Suprapubic skin (tissue), 4 donors: ENCODE measurements at regions not wholly inside any gene's neighbourhood (a gene's known extent, or its start where the extent isn't known, plus 50 kb on each side); places are given as distances from the start of the nearest gene placed in this dataset.

Experiments
- DNase-seq, 2 donors: peaks; one replicate each; pipeline ENCODE4 v3.0.0-alpha.2; 2019; ENCODE audit warnings: low spot score in 2 of 2
- H3K27ac ChIP-seq: fragments of 200-600 bp; sonication (generic); one replicate; pipeline ENCODE4 v1.5.1; 2019
- H3K27me3 ChIP-seq: fragments of 200-600 bp; sonication (generic); one replicate; pipeline ENCODE4 v1.5.1; 2019
- H3K36me3 ChIP-seq: fragments of 200-600 bp; sonication (generic); one replicate; pipeline ENCODE4 v1.5.1; 2019
- H3K4me1 ChIP-seq: fragments of 200-600 bp; sonication (generic); one replicate; pipeline ENCODE4 v1.5.1; 2019
- H3K4me3 ChIP-seq: fragments of 200-600 bp; sonication (generic); one replicate; pipeline ENCODE4 v1.5.1; 2019; ENCODE audit warnings: mild to moderate bottlenecking
- H3K9me3 ChIP-seq: fragments of 200-600 bp; sonication (generic); one replicate; pipeline ENCODE4 v1.5.1; 2019
- EP300 ChIP-seq: sonication (generic); formaldehyde crosslinking; IDR thresholded peaks from one replicate; pipeline ENCODE4 v1.6.1; 2017; ENCODE audit warnings: antibody characterized with exemption
- POLR2A ChIP-seq, 2 donors: fragments of 450-650 bp; IDR thresholded peaks; one replicate each; pipeline ENCODE4 v1.6.1; 2017; ENCODE audit warnings: antibody characterized with exemption in 2 of 2, mild to moderate bottlenecking in 2 of 2, moderate library complexity in 2 of 2
- POLR2AphosphoS5 ChIP-seq, 3 donors: sonication (generic); formaldehyde crosslinking; IDR thresholded peaks; one replicate each; pipeline ENCODE4 v1.6.1; 2017; ENCODE audit warnings: antibody characterized with exemption in 3 of 3
- WGBS: methylation state at CpG from one replicate; pipeline ENCODE4 v1.1.5; 2018; 5-methylcytosine and 5-hydroxymethylcytosine counted together
- TF ChIP-seq, protein P1 (sequence below), 2 donors: fragments of 200-600 bp in 1 of 2; fragments of 450-650 bp in 1 of 2; sonication (generic) in 1 of 2; IDR thresholded peaks; one replicate each; pipeline ENCODE4 v1.5.1; 2016 to 2019; ENCODE audit warnings: antibody characterized with exemption in 2 of 2, mild to moderate bottlenecking in 1 of 2, moderate library complexity in 1 of 2

DNA sequence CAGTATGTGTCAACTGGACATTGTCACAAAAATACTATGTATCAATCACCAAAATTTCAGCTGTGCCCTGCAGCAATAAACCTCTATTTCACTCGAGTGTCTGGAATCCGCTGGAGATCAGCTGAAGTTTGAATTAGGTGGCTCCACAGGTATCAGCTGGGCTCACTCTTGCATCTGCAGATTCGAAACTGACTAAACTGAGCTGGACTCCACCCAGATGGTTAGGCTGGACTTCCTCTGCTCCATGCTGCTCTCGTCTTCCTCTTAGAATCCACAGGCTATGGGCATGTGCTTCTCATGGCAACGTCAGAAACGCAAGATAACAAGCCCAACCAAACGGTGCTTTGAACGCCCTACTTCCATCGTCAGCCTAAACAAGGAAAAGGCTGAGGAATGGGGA is 565.3 kb upstream of the ROBO2 start:
- Histone ChIP-seq H3K27me3 (no peaks in the 10 kb centered on the region), H3K4me1 (no peaks in the 10 kb centered on the region), H3K36me3 (no peaks in the 10 kb centered on the region), H3K4me3 (no peak overlapping the region), H3K9me3 (no peaks in the 10 kb centered on the region), H3K27ac (no peak overlapping the region)
- TF ChIP-seq POLR2A (IDR thresholded peaks at IDR 0.05) (no peak), EP300 (no peak), POLR2AphosphoS5 (IDR thresholded peaks at IDR 0.05) (no peak)
- TF ChIP-seq, protein P1, sequence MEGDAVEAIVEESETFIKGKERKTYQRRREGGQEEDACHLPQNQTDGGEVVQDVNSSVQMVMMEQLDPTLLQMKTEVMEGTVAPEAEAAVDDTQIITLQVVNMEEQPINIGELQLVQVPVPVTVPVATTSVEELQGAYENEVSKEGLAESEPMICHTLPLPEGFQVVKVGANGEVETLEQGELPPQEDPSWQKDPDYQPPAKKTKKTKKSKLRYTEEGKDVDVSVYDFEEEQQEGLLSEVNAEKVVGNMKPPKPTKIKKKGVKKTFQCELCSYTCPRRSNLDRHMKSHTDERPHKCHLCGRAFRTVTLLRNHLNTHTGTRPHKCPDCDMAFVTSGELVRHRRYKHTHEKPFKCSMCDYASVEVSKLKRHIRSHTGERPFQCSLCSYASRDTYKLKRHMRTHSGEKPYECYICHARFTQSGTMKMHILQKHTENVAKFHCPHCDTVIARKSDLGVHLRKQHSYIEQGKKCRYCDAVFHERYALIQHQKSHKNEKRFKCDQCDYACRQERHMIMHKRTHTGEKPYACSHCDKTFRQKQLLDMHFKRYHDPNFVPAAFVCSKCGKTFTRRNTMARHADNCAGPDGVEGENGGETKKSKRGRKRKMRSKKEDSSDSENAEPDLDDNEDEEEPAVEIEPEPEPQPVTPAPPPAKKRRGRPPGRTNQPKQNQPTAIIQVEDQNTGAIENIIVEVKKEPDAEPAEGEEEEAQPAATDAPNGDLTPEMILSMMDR (IDR thresholded peaks at IDR 0.05), result no peak
- WGBS, result 81% methylated on average over 9 of the region's 9 CpGs
- no peak for DNase-seq

DNA sequence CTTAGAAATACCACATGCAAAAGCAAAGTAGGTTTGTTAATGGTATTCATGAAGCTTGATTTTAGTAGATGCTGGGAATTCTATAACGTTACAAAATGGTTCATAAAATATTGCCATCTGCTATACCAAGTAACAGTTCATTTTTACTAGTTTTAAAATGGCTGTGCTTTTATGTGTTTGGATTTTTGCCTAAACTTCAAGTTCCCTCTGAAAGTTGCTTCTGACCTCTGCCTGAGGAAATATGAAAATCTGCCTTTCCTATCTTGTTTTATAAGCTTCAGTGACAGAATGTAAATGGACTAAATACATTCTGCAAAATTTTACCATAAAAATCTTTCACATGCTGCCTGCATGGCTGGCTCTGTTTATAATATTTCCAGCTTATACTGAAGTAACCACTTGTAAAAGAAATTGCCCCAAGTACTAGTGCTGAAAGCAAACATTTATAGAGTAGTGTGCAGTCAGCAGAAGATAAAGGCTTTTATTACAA is 560.7 kb upstream of the ROBO2 start:
- TF ChIP-seq POLR2AphosphoS5 (IDR thresholded peaks at IDR 0.05) (no peak), POLR2A (IDR thresholded peaks at IDR 0.05) (no peak), EP300 (no peak)
- TF ChIP-seq, protein P1 (IDR thresholded peaks at IDR 0.05), result no peak
- Histone ChIP-seq H3K27me3 (no peaks in the 10 kb centered on the region), H3K9me3 (no peaks in the 10 kb centered on the region), H3K4me3 (no peak overlapping the region), H3K27ac (no peak overlapping the region), H3K4me1 (no peaks in the 10 kb centered on the region), H3K36me3 (no peaks in the 10 kb centered on the region)
- WGBS, result 31% methylated on average over 1 of the region's 1 CpG
- DNase-seq, result no peak

DNA sequence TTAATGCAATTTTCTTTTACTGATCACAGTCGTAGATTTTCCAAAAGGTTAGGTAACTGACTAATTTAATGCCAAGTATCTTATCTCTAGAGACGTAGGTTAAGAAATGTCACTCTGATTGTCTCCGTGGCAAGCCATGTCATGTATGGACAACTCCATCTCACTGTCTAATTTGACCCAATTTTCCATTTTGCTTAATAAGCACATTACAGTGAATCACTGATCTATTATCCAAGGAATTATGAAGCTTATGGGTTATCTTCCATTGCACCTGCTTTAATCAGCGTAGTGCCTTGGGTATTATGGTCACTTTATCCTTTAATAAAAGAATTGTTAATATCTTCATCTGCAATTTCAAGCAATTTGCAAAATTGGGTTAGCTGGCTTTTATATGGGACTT is 557.4 kb upstream of the ROBO2 start:
- H3K27ac ChIP-seq, result no peak overlapping the region
- H3K4me3 ChIP-seq, result no peak overlapping the region
- no peaks in the 10 kb centered on the region for H3K36me3 ChIP-seq
- no peaks in the 10 kb centered on the region for H3K4me1 ChIP-seq
- 57% methylated on average over 4 of the region's 4 CpGs for WGBS
- no peak for DNase-seq
- no peaks in the 10 kb centered on the region for H3K27me3 ChIP-seq
- no peak for TF ChIP-seq POLR2AphosphoS5 (IDR thresholded peaks at IDR 0.05)
- no peak for TF ChIP-seq EP300
- TF ChIP-seq, protein P1 (IDR thresholded peaks at IDR 0.05), result no peak
- TF ChIP-seq POLR2A (IDR thresholded peaks at IDR 0.05), result no peak
- no peaks in the 10 kb centered on the region for H3K9me3 ChIP-seq

DNA sequence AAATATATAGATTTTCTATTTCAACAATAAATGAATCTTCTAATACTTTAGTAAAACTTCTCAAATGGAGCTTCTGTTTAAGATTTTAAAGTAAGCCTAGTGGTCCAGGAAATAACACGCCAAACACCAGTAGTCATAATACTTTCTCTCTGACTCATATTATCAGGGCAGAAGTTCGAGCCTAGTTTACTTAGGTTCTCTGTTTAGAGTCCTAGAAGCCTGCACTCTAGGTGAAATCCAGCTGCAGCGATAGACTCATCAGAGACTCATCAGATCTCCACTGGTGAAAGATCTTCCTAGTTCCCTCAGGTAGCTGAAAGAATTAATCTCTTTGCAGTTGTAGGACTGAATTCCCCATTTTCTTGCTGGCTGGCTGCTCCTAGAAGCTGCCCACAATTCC is 552.5 kb upstream of the ROBO2 start:
- 82% methylated on average over 3 of the region's 3 CpGs for WGBS
- no peaks in the 10 kb centered on the region for H3K4me1 ChIP-seq
- no peak overlapping the region for H3K4me3 ChIP-seq
- TF ChIP-seq, protein P1 (IDR thresholded peaks at IDR 0.05), result no peak
- no peak for TF ChIP-seq POLR2AphosphoS5 (IDR thresholded peaks at IDR 0.05)
- no peak for TF ChIP-seq EP300
- TF ChIP-seq POLR2A (IDR thresholded peaks at IDR 0.05), result no peak
- no peak for DNase-seq
- no peaks in the 10 kb centered on the region for H3K27me3 ChIP-seq
- H3K27ac ChIP-seq, result no peak overlapping the region
- H3K36me3 ChIP-seq, result no peaks in the 10 kb centered on the region
- peaks cover 8% of the 10 kb centered on the region for H3K9me3 ChIP-seq

DNA sequence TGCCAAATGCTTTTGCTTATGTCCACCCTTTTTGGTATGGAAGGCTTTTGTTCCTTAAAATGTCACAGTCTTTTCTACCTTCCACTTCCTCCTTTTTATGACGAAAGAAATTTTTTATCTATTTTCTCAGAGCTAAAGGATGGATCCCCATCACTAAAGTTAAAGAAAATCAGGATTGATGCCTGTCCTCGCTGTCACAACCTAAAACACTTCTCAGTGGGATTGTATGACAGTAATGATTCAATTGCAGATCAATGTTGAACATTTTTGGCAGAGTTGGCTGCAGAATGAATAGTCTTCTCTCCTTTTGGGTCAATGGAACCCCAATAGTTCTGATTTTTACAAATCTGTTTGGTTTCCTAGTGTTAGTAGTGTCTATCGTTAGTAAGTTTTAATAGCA is 549.8 kb upstream of the ROBO2 start:
- Histone ChIP-seq H3K9me3 (peaks cover 8% of the 10 kb centered on the region), H3K4me3 (no peak overlapping the region), H3K27me3 (no peaks in the 10 kb centered on the region), H3K36me3 (no peaks in the 10 kb centered on the region), H3K27ac (no peak overlapping the region), H3K4me1 (no peaks in the 10 kb centered on the region)
- TF ChIP-seq POLR2A (IDR thresholded peaks at IDR 0.05), result no peak
- 83% methylated on average over 3 of the region's 3 CpGs for WGBS
- DNase-seq, result no peak

DNA sequence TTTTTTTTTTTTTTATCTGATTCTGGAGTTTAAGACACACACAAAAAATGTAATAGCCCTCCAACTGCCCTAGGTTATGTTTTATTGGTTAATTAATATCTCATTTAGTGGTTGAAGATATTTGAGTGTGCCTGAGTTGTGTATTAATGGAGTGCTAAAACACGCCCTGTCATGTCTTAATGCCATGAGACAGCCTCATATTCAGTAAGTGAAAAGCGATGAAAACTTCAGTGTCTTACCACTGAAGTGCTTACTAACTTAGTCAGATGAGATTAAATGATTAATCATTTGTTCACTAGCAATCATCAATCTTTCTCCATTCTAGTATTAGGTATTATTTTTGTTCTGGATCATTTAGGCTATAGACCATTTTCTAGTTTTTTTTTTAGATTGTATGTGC is 544.7 kb upstream of the ROBO2 start:
- Histone ChIP-seq H3K36me3 (no peaks in the 10 kb centered on the region), H3K4me1 (no peaks in the 10 kb centered on the region), H3K4me3 (no peak overlapping the region), H3K27me3 (no peaks in the 10 kb centered on the region), H3K27ac (no peak overlapping the region), H3K9me3 (no peaks in the 10 kb centered on the region)
- DNase-seq, result no peak
- 50% methylated on average over 2 of the region's 2 CpGs for WGBS
- TF ChIP-seq EP300 (no peak), POLR2A (IDR thresholded peaks at IDR 0.05) (no peak), POLR2AphosphoS5 (IDR thresholded peaks at IDR 0.05) (no peak)
- TF ChIP-seq, protein P1 (IDR thresholded peaks at IDR 0.05), result no peak
